Iris pigment epithelial cell (primary cell): ENCODE measurements at regions not wholly inside any gene's neighbourhood (a gene's known extent, or its start where the extent isn't known, plus 50 kb on each side); places are given as distances from the start of the nearest gene placed in this dataset.

ENCODE experiments used
- DNase-seq: peaks from one replicate; pipeline ENCODE4 v3.0.0-alpha.2; 2011; ENCODE audit warnings: low read depth

GRCh38 chr2:190783513-190784263 is 96.9 kb upstream of the GLS start:
- DNase-seq = no peak

GRCh38 chr2:190785334-190785733 is 95.3 kb upstream of the GLS start:
- DNase-seq = no peak

DNA sequence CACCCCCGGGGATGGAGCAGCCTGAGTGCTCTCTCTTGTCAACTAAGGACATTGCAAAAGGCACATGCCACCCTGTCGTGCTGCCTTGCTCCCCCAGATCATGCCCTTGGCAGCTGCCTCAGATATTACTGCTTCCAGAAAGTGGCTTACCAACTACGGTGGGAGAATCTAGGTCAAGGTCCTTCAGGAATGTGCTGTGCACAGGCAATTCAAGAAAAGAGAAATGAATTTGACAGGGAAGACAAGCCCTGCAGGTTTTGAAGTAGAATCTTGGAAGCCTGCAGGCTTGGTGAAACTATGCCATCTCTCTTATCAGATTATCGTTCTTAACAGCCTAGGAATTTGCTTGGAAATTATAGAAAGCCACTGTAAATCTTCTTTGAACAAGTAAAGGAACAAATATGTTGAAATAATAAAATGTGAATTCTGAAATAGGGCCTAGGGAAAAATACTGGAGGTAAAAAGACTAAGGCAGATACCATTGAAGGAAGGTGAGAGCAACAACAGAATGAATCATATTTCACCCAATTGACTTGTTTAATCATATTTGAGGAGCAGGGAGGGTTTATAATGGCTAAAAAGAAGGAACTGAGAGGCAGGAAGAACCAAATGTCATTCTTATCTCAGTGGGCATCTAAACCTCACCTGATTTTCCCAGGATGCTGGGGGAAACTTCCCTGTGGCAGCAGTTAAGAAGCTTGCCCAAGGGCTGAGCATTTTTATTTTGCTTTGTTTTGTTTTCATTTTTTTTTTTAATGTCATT is 94.0 kb upstream of the GLS start:
- no peak for DNase-seq

GRCh38 chr2:190787743-190788235 is 92.8 kb upstream of the GLS start:
- DNase-seq = no peak

- no peak for DNase-seq
These were observed 91.3 kb upstream of the GLS start for GRCh38 chr2:190789074-190790004.

GRCh38 chr2:190791347-190791975 is 89.2 kb upstream of the GLS start:
- DNase-seq = peak; percentile 65

- peak; percentile 22 for DNase-seq
These were observed 88.5 kb upstream of the GLS start for GRCh38 chr2:190791976-190792575.

DNA sequence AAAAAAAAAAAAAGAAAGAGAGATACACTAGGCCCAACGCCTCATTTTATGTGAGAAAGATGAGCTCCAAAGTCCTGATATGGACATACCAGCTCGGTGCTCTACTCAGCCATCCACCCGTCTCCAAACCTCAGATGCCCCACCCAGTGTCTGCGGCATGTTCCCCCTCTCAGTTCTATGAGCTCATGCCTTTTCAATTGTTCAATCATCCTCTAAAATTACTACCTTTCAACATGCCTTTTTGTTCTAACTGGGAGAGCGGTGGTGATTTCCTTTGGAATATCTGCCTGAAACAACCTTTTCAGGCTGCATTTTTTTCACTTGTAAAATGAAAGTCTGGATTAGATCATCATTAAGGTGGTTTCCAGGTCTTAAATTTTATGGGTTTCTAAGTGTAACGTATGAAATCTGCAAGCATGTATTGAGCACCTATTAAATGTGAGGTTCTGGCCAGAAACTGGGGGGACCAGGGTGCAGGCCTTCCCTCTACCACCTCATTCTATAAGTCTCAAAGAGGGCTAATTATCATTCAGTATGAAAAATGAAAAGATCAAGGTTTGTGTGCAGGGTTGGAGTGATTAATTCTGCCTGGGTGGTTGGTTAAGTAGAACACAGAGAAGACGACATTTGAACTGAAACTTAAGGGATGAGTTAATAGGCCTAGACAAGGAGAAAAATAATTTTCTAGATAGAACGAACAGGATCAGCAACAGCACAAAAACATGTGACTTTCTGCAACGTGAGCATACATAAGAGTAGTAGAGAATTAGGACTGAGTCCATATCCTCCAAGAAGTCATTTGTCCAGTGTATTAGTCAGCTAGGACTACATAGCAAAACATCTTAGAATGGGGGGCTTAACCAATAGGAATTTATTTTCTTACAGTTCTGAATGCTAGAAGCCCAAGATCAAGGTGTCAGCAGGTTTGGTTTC is 87.4 kb upstream of the GLS start:
- DNase-seq = no peak

- no peak for DNase-seq
These were observed 86.2 kb upstream of the GLS start for GRCh38 chr2:190794377-190794776.

DNA sequence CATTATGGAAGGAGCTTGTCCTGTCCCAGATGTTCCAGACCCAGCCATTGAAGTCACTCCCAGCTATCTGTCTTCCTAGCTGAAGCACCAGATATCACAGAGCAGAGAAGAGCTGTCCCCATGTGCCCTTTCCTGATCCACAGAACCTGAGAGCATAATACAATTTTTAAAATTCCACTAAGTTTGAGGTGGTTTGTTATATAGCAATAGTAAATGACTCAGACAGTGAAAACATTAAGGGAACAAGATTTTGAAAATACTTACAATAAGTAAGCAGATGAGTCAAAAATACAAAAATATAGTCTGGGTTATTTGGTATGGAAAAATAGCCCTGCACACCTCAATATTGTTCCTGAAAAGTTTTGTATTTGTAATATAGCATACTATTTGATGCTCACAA is 85.8 kb upstream of the GLS start:
- DNase-seq = no peak

DNA sequence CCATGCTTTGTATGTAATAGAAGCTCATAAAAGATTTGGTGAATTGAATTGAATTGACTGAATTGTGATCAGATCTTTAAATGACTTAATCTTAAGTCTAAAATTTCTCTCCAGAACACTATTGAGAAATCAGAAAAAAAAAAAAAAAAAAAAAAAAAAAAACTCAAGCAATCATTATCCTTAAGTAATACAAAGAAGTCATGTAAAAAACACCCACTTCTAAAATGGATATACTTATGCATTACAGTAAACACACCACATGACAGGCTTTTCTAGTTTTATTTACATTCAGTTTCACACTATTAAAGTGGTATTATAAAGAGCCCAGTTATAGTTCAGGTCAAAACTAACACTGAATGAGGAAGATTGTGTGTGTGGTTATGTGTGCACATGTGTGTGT is 84.9 kb upstream of the GLS start:
- DNase-seq = no peak

- DNase-seq = no peak
These were observed 80.6 kb upstream of the GLS start for GRCh38 chr2:190799999-190800398.

GRCh38 chr2:190800528-190800927 is 80.1 kb upstream of the GLS start:
- DNase-seq = no peak

DNA sequence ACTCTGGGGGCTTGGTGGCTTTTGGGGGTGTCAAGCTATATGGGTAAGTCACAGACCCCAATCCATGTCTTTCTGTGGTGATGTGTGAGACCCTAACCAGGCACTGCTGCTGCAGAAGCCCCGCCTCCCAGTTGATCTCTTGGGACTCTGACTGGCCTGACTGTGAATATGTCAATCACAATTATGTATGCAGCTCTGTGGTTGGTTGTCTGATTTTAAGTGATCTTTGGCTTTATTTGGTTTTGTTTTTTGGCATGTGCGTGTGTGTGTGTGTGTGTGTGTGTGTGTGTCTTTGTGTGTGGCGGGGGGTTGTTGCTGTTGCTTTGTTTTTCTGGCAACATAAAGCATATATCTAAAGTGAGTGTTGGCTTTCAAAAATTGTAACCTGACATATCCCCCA is 78.5 kb upstream of the GLS start:
- DNase-seq = no peak

- DNase-seq = no peak
These were observed 77.9 kb upstream of the GLS start for GRCh38 chr2:190802626-190803209.

GRCh38 chr2:190804182-190804795 is 76.3 kb upstream of the GLS start:
- DNase-seq = peak; percentile 47

- DNase-seq = no peak
These were observed 75.5 kb upstream of the GLS start for GRCh38 chr2:190805126-190805525.

- DNase-seq = no peak
These were observed 74.8 kb upstream of the GLS start for GRCh38 chr2:190805843-190806242.

DNA sequence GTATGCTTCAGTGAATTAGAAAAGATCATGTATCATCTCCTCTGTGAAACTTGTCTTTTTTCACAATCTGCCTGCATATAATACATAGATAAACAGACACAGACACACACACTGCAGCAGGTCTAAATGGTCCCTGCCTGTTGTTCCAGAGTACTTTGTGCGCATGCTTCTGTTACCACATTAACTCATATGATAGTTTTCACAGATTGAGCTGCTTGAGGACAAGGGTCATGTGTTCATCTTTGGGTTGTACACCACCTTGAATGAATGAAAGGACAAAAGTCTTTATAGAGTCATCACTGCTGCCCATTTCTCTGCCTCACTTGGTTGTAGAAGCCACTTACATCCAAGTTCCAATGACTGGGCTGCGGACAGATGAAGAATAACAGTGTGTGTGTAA is 72.7 kb upstream of the GLS start:
- no peak for DNase-seq
